ENCODE measurements at regions not wholly inside any gene's neighbourhood (a gene's known extent, or its start where the extent isn't known, plus 50 kb on each side); places are given as distances from the start of the nearest gene placed in this dataset.

- no peak for DNase-seq (ENCODE audit: low spot score)
These were observed 85.9 kb upstream of the PAQR3 start for GRCh38 chr4:79025170-79025569.

GRCh38 chr4:79023799-79024770 lies 84.8 kb upstream of the PAQR3 start:
- DNase-seq (ENCODE audit: low spot score) = no peak

- DNase-seq (ENCODE audit: low spot score) = no peak
These were observed 83.3 kb upstream of the PAQR3 start for GRCh38 chr4:79022529-79022928.

GRCh38 chr4:79017481-79017880 lies 78.2 kb upstream of the PAQR3 start:
- no peak for DNase-seq (ENCODE audit: low spot score)

- no peak for DNase-seq (ENCODE audit: low spot score)
These were observed 77.6 kb upstream of the PAQR3 start for GRCh38 chr4:79016878-79017277.

- DNase-seq (ENCODE audit: low spot score) = no peak
These were observed 76.2 kb upstream of the PAQR3 start for GRCh38 chr4:79015411-79015810.

- no peak for DNase-seq (ENCODE audit: low spot score)
These were observed 75.0 kb upstream of the PAQR3 start for GRCh38 chr4:79014230-79014629.

- peak; percentile 14 for DNase-seq (ENCODE audit: low spot score)
These were observed 74.5 kb upstream of the PAQR3 start for GRCh38 chr4:79013756-79014155.

GRCh38 chr4:78990938-78991810 lies 51.9 kb upstream of the PAQR3 start:
- no peak for DNase-seq (ENCODE audit: low spot score)

GRCh38 chr4:78989697-78990270 lies 50.5 kb upstream of the PAQR3 start:
- DNase-seq (ENCODE audit: low spot score) = no peak

All from umbilical cord (tissue), 1 donor.